ENCODE measurements at regions not wholly inside any gene's neighbourhood (a gene's known extent, or its start where the extent isn't known, plus 50 kb on each side); places are given as distances from the start of the nearest gene placed in this dataset.

DNA sequence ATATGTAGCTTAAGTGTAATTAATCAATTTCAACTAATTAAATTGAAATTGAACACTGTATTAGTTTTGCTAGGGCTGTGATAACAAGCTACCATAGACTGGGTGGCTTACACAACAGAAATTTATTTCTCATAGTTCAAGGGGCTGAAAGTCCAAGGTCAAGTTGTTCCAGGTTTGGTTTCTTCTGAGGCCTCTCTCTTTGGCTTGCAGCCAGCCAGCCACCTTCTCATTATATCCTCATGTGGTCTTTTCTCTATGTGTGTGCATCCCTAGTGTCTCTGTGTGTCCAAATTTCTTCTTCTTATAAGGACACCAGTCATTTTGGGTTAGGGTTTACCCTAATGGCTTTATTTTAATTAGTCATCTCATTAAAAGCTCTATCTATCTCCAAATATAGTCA is 611.7 kb downstream of the UTRN start:
- CTCF ChIA-PET, result no interaction called here
- Mint-ChIP-seq H3K4me1 (no peaks in the 10 kb centered on the region), H3K27ac (no peak overlapping the region), H3K27me3 (peaks cover 4% of the 10 kb centered on the region), H3K4me3 (no peak overlapping the region), H3K9me3 (ENCODE audit: insufficient read depth) (peaks cover 4% of the 10 kb centered on the region)
- H3K9me3 ChIP-seq (ENCODE audit: control extremely low read depth in 1 of 3, control insufficient read depth in 2 of 3, insufficient read depth in 1 of 3, low read length in 2 of 3), result peaks cover 0 to 3% (median 0%) of the 10 kb centered on the region in 3 donors
- no peaks in the 10 kb centered on the region for H3K36me3 ChIP-seq (replicated peaks in 1 of 2; ENCODE audit: control extremely low read depth in 1 of 2, control insufficient read depth in 1 of 2, extremely low read depth in 1 of 2, insufficient read depth in 2 of 2, low read length in 1 of 2)
- intact Hi-C loops (cut with micrococcal nuclease), result no loop called here
- no peaks in the 10 kb centered on the region for H3K27me3 ChIP-seq (replicated peaks in 1 of 4; ENCODE audit: control extremely low read depth in 1 of 4, control insufficient read depth in 3 of 4, insufficient read depth in 4 of 4, low read length in 3 of 4)
- no peak for TF ChIP-seq EZH2 (IDR thresholded peaks at IDR 0.05; ENCODE audit: borderline replicate concordance, insufficient read depth, low read depth, low read length, poor library complexity, severe bottlenecking)
- TF ChIP-seq, protein P1, sequence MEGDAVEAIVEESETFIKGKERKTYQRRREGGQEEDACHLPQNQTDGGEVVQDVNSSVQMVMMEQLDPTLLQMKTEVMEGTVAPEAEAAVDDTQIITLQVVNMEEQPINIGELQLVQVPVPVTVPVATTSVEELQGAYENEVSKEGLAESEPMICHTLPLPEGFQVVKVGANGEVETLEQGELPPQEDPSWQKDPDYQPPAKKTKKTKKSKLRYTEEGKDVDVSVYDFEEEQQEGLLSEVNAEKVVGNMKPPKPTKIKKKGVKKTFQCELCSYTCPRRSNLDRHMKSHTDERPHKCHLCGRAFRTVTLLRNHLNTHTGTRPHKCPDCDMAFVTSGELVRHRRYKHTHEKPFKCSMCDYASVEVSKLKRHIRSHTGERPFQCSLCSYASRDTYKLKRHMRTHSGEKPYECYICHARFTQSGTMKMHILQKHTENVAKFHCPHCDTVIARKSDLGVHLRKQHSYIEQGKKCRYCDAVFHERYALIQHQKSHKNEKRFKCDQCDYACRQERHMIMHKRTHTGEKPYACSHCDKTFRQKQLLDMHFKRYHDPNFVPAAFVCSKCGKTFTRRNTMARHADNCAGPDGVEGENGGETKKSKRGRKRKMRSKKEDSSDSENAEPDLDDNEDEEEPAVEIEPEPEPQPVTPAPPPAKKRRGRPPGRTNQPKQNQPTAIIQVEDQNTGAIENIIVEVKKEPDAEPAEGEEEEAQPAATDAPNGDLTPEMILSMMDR (IDR thresholded peaks at IDR 0.05), result no peak
- no peak for ATAC-seq (ENCODE audit: low read depth)
- DNase-seq, result no peak
- POLR2A ChIA-PET, result no interaction called here
- H3K9ac ChIP-seq (ENCODE audit: low read length), result no peak overlapping the region
- H2AFZ ChIP-seq (ENCODE audit: insufficient read depth, low read depth, low read length, poor library complexity, severe bottlenecking), result no peak overlapping the region
- no peak overlapping the region for H3K4me3 ChIP-seq (ENCODE audit: control extremely low read depth in 1 of 5, extremely low read depth in 1 of 5, insufficient read depth in 1 of 5, low read depth in 2 of 5, low read length in 4 of 5)
- H3K4me2 ChIP-seq (replicated peaks; ENCODE audit: low read depth, low read length, poor library complexity, severe bottlenecking), result no peak overlapping the region
- no peaks in the 10 kb centered on the region for H3K79me2 ChIP-seq (ENCODE audit: control insufficient read depth, insufficient read depth, low read length)
- H3K27ac ChIP-seq (ENCODE audit: low read length in 2 of 2), result no peak overlapping the region
- no peaks in the 10 kb centered on the region for H3K4me1 ChIP-seq (ENCODE audit: control insufficient read depth in 2 of 2, insufficient read depth in 2 of 2, low read length in 2 of 2)
- H4K20me1 ChIP-seq (ENCODE audit: control insufficient read depth, insufficient read depth, low read length, poor library complexity, severe bottlenecking), result no peaks in the 10 kb centered on the region

DNA sequence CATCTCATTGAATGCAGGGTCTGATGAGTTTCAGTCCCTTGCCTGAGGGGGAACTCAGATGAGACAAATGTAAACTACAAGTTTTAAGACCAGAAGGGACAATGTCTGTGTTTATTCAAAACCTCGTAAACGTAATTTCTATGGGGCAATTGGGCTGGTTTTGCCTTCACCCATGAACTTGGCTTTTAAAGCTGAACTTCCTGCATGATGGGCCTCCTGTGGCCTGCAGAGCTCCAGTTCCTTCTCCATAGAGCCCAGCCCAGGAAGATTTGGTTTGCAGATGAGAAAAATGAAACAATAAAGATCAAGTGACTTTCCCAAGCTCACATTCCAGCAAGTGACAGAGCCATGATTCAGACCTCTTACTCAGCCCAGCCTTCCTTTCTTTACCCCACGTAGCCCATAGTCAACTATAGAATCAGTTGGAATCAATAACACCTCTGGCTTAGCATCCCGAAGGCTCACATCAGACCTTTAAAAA is 612.3 kb downstream of the UTRN start:
- ChIA-PET CTCF (no interaction called here), POLR2A (no interaction called here)
- Histone ChIP-seq H3K27me3 (replicated peaks in 1 of 4; ENCODE audit: control extremely low read depth in 1 of 4, control insufficient read depth in 3 of 4, insufficient read depth in 4 of 4, low read length in 3 of 4) (peaks cover 0 to under 1% (median 0%) of the 10 kb centered on the region in 4 experiments), H2AFZ (ENCODE audit: insufficient read depth, low read depth, low read length, poor library complexity, severe bottlenecking) (no peak overlapping the region), H3K4me1 (ENCODE audit: control insufficient read depth in 2 of 2, insufficient read depth in 2 of 2, low read length in 2 of 2) (no peaks in the 10 kb centered on the region), H3K9ac (ENCODE audit: low read length) (no peak overlapping the region), H3K79me2 (ENCODE audit: control insufficient read depth, insufficient read depth, low read length) (no peaks in the 10 kb centered on the region), H3K4me2 (replicated peaks; ENCODE audit: low read depth, low read length, poor library complexity, severe bottlenecking) (no peak overlapping the region), H3K27ac (ENCODE audit: low read length in 2 of 2) (no peak overlapping the region), H3K9me3 (ENCODE audit: control extremely low read depth in 1 of 3, control insufficient read depth in 2 of 3, insufficient read depth in 1 of 3, low read length in 2 of 3) (peaks cover 0 to 4% (median 0%) of the 10 kb centered on the region in 3 donors), H4K20me1 (ENCODE audit: control insufficient read depth, insufficient read depth, low read length, poor library complexity, severe bottlenecking) (no peaks in the 10 kb centered on the region), H3K4me3 (ENCODE audit: control extremely low read depth in 1 of 5, extremely low read depth in 1 of 5, insufficient read depth in 1 of 5, low read depth in 2 of 5, low read length in 4 of 5) (no peak overlapping the region), H3K36me3 (replicated peaks in 1 of 2; ENCODE audit: control extremely low read depth in 1 of 2, control insufficient read depth in 1 of 2, extremely low read depth in 1 of 2, insufficient read depth in 2 of 2, low read length in 1 of 2) (no peaks in the 10 kb centered on the region)
- TF ChIP-seq, protein P1 (IDR thresholded peaks at IDR 0.05), result no peak
- no peak for TF ChIP-seq EZH2 (IDR thresholded peaks at IDR 0.05; ENCODE audit: borderline replicate concordance, insufficient read depth, low read depth, low read length, poor library complexity, severe bottlenecking)
- H3K27me3 Mint-ChIP-seq, result peaks cover 4% of the 10 kb centered on the region
- WGBS (ENCODE audit: insufficient coverage), result 88% methylated on average over 2 of the region's 4 CpGs
- H3K4me1 Mint-ChIP-seq, result no peaks in the 10 kb centered on the region
- no peak overlapping the region for H3K27ac Mint-ChIP-seq
- DNase-seq, result no peak
- intact Hi-C loops (cut with micrococcal nuclease), result no loop called here
- H3K9me3 Mint-ChIP-seq (ENCODE audit: insufficient read depth), result peaks cover 4% of the 10 kb centered on the region
- ATAC-seq (ENCODE audit: low read depth), result no peak
- no peak overlapping the region for H3K4me3 Mint-ChIP-seq
